SJSA1 (cell line): ENCODE measurements at regions not wholly inside any gene's neighbourhood (a gene's known extent, or its start where the extent isn't known, plus 50 kb on each side); places are given as distances from the start of the nearest gene placed in this dataset.
"Not testable (repeated sequence)": the region's sequence is repeated elsewhere in the genome, so short reads cannot be mapped to it uniquely, and the experiment has no call there.

Source experiments
- DNase-seq, 2 experiments: peaks; one replicate each; pipeline ENCODE4 v3.0.0-alpha.2; 2015 to 2020; ENCODE audit warnings: low spot score in 2 of 2, low read depth in 1 of 2
- H3K27ac ChIP-seq: fragments of 250-450 bp; sonication (Bioruptor Pico); 2 replicates; pipeline ENCODE4 v1.5.1; 2020; ENCODE audit warnings: mild to moderate bottlenecking, moderate library complexity
- H3K27me3 ChIP-seq: fragments of 250-450 bp; sonication (Bioruptor Pico); replicated peaks from 2 replicates; pipeline ENCODE4 v1.5.1; 2020; ENCODE audit warnings: mild to moderate bottlenecking, moderate library complexity
- H3K36me3 ChIP-seq: fragments of 250-450 bp; sonication (Bioruptor Pico); 2 replicates; pipeline ENCODE4 v1.5.1; 2020; ENCODE audit warnings: mild to moderate bottlenecking
- H3K4me1 ChIP-seq: fragments of 250-450 bp; sonication (Bioruptor Pico); replicated peaks from 2 replicates; pipeline ENCODE4 v1.6.1; 2021; ENCODE audit warnings: mild to moderate bottlenecking
- H3K4me3 ChIP-seq: fragments of 250-450 bp; sonication (Bioruptor Pico); 2 replicates; pipeline ENCODE4 v1.5.1; 2020; ENCODE audit warnings: mild to moderate bottlenecking
- H3K9me3 ChIP-seq: fragments of 250-450 bp; sonication (Bioruptor Pico); replicated peaks from 2 replicates; pipeline ENCODE4 v1.5.1; 2020; ENCODE audit warnings: mild to moderate bottlenecking

- no peaks in the 10 kb centered on the region for H3K27me3 ChIP-seq
- no peaks in the 10 kb centered on the region for H3K9me3 ChIP-seq
- DNase-seq = no peak
- no peaks in the 10 kb centered on the region for H3K36me3 ChIP-seq
- H3K4me3 ChIP-seq = no peak overlapping the region
- peaks cover 5% of the 10 kb centered on the region; the same call in 1 of the 2 replicates for H3K4me1 ChIP-seq
- H3K27ac ChIP-seq = 0 out of 2 replicates have a peak overlapping the region, but pooled peaks have one; percentile 9
These were observed 146.1 kb upstream of the TMEM196 start for GRCh38 chr7:19919261-19920095.

GRCh38 chr7:19916046-19916445 is 142.6 kb upstream of the TMEM196 start:
- H3K9me3 ChIP-seq = no peaks in the 10 kb centered on the region
- no peak for DNase-seq
- no peak overlapping the region for H3K4me3 ChIP-seq
- H3K27me3 ChIP-seq = no peaks in the 10 kb centered on the region
- peaks cover 5% of the 10 kb centered on the region; the same call in 1 of the 2 replicates for H3K4me1 ChIP-seq
- no peak overlapping the region for H3K27ac ChIP-seq
- no peaks in the 10 kb centered on the region for H3K36me3 ChIP-seq

GRCh38 chr7:19915596-19915995 is 142.2 kb upstream of the TMEM196 start:
- no peaks in the 10 kb centered on the region for H3K36me3 ChIP-seq
- no peak overlapping the region for H3K4me3 ChIP-seq
- H3K9me3 ChIP-seq = no peaks in the 10 kb centered on the region
- H3K4me1 ChIP-seq = peaks cover 4% of the 10 kb centered on the region; the same call in 1 of the 2 replicates
- DNase-seq = no peak
- no peaks in the 10 kb centered on the region for H3K27me3 ChIP-seq
- no peak overlapping the region for H3K27ac ChIP-seq

GRCh38 chr7:19914866-19915265 is 141.4 kb upstream of the TMEM196 start:
- Histone ChIP-seq H3K9me3 (no peaks in the 10 kb centered on the region), H3K36me3 (no peaks in the 10 kb centered on the region), H3K27me3 (no peaks in the 10 kb centered on the region), H3K4me1 (no peaks in the 10 kb centered on the region; the same call in 1 of the 2 replicates), H3K4me3 (no peak overlapping the region), H3K27ac (no peak overlapping the region)
- no peak for DNase-seq

- H3K4me1 ChIP-seq = no peaks in the 10 kb centered on the region
- no peak overlapping the region for H3K4me3 ChIP-seq
- H3K27ac ChIP-seq = no peak overlapping the region
- H3K9me3 ChIP-seq = no peaks in the 10 kb centered on the region
- no peaks in the 10 kb centered on the region for H3K36me3 ChIP-seq
- no peaks in the 10 kb centered on the region for H3K27me3 ChIP-seq
- DNase-seq = no peak
These were observed 126.7 kb upstream of the TMEM196 start for GRCh38 chr7:19900118-19900517.

GRCh38 chr7:19899529-19899928 is 126.1 kb upstream of the TMEM196 start:
- DNase-seq = no peak

GRCh38 chr7:19882893-19883292 is 109.5 kb upstream of the TMEM196 start:
- not testable (repeated sequence) for H3K4me1 ChIP-seq, H3K36me3 ChIP-seq, DNase-seq, H3K27ac ChIP-seq, H3K27me3 ChIP-seq, H3K4me3 ChIP-seq, H3K9me3 ChIP-seq

More at GRCh38 chr7:19899529-19899928, 126.1 kb upstream of the TMEM196 start:
- no peak overlapping the region for H3K4me3 ChIP-seq
- no peaks in the 10 kb centered on the region for H3K27me3 ChIP-seq
- no peaks in the 10 kb centered on the region for H3K4me1 ChIP-seq
- H3K27ac ChIP-seq = no peak overlapping the region
- no peaks in the 10 kb centered on the region for H3K36me3 ChIP-seq
- no peaks in the 10 kb centered on the region for H3K9me3 ChIP-seq

GRCh38 chr7:19872094-19872493 is 98.7 kb upstream of the TMEM196 start:
- H3K4me1 ChIP-seq = no peaks in the 10 kb centered on the region
- no peaks in the 10 kb centered on the region; the same call in 1 of the 2 replicates for H3K9me3 ChIP-seq
- no peaks in the 10 kb centered on the region for H3K27me3 ChIP-seq
- DNase-seq = no peak
- no peaks in the 10 kb centered on the region for H3K36me3 ChIP-seq
- no peak overlapping the region for H3K27ac ChIP-seq
- no peak overlapping the region for H3K4me3 ChIP-seq

GRCh38 chr7:19871102-19871501 is 97.7 kb upstream of the TMEM196 start:
- H3K27me3 ChIP-seq = no peaks in the 10 kb centered on the region
- H3K4me3 ChIP-seq = no peak overlapping the region
- H3K27ac ChIP-seq = no peak overlapping the region
- no peaks in the 10 kb centered on the region for H3K36me3 ChIP-seq
- DNase-seq = no peak
- no peaks in the 10 kb centered on the region; the same call in 1 of the 2 replicates for H3K9me3 ChIP-seq
- no peaks in the 10 kb centered on the region for H3K4me1 ChIP-seq

GRCh38 chr7:19869979-19870378 is 96.6 kb upstream of the TMEM196 start:
- no peak overlapping the region for H3K4me3 ChIP-seq
- no peaks in the 10 kb centered on the region; the same call in 1 of the 2 replicates for H3K9me3 ChIP-seq
- DNase-seq = no peak
- H3K4me1 ChIP-seq = no peaks in the 10 kb centered on the region
- H3K27me3 ChIP-seq = no peaks in the 10 kb centered on the region
- H3K36me3 ChIP-seq = no peaks in the 10 kb centered on the region
- H3K27ac ChIP-seq = no peak overlapping the region

- DNase-seq = no peak
- H3K27ac ChIP-seq = no peak overlapping the region
- no peaks in the 10 kb centered on the region for H3K4me1 ChIP-seq
These were observed 79.9 kb upstream of the TMEM196 start for GRCh38 chr7:19853261-19853832.

GRCh38 chr7:19852192-19852591 is 78.8 kb upstream of the TMEM196 start:
- Histone ChIP-seq H3K27ac (no peak overlapping the region), H3K9me3 (no peaks in the 10 kb centered on the region), H3K27me3 (no peaks in the 10 kb centered on the region), H3K4me1 (no peaks in the 10 kb centered on the region), H3K36me3 (no peaks in the 10 kb centered on the region), H3K4me3 (no peak overlapping the region)
- no peak for DNase-seq

More at GRCh38 chr7:19853261-19853832, 79.9 kb upstream of the TMEM196 start:
- H3K36me3 ChIP-seq = no peaks in the 10 kb centered on the region
- H3K27me3 ChIP-seq = no peaks in the 10 kb centered on the region
- H3K4me3 ChIP-seq = no peak overlapping the region
- H3K9me3 ChIP-seq = no peaks in the 10 kb centered on the region

GRCh38 chr7:19851504-19851903 is 78.1 kb upstream of the TMEM196 start:
- Histone ChIP-seq H3K9me3 (no peaks in the 10 kb centered on the region), H3K27me3 (no peaks in the 10 kb centered on the region), H3K36me3 (no peaks in the 10 kb centered on the region), H3K4me1 (no peaks in the 10 kb centered on the region), H3K4me3 (no peak overlapping the region), H3K27ac (no peak overlapping the region)
- DNase-seq = no peak

GRCh38 chr7:19834566-19834965 is 61.1 kb upstream of the TMEM196 start:
- H3K9me3 ChIP-seq = no peaks in the 10 kb centered on the region
- no peak for DNase-seq
- no peak overlapping the region for H3K27ac ChIP-seq
- H3K27me3 ChIP-seq = no peaks in the 10 kb centered on the region
- no peaks in the 10 kb centered on the region for H3K4me1 ChIP-seq
- no peak overlapping the region for H3K4me3 ChIP-seq
- H3K36me3 ChIP-seq = no peaks in the 10 kb centered on the region
